GM10266 (cell line): ENCODE measurements at regions not wholly inside any gene's neighbourhood (a gene's known extent, or its start where the extent isn't known, plus 50 kb on each side); places are given as distances from the start of the nearest gene placed in this dataset.

Source experiments
- DNase-seq: peaks from one replicate; pipeline ENCODE4 v3.0.0; 2012; ENCODE audit errors: extremely low spot score
- TF ChIP-seq, protein P1 (sequence below): IDR thresholded peaks from 2 replicates; pipeline ENCODE4 v1.5.1; 2012; ENCODE audit warnings: mild to moderate bottlenecking, low read depth; ENCODE audit not compliant: control insufficient read depth, insufficient read depth; ENCODE audit errors: missing control alignments

- no peak for DNase-seq
- TF ChIP-seq, protein P1, sequence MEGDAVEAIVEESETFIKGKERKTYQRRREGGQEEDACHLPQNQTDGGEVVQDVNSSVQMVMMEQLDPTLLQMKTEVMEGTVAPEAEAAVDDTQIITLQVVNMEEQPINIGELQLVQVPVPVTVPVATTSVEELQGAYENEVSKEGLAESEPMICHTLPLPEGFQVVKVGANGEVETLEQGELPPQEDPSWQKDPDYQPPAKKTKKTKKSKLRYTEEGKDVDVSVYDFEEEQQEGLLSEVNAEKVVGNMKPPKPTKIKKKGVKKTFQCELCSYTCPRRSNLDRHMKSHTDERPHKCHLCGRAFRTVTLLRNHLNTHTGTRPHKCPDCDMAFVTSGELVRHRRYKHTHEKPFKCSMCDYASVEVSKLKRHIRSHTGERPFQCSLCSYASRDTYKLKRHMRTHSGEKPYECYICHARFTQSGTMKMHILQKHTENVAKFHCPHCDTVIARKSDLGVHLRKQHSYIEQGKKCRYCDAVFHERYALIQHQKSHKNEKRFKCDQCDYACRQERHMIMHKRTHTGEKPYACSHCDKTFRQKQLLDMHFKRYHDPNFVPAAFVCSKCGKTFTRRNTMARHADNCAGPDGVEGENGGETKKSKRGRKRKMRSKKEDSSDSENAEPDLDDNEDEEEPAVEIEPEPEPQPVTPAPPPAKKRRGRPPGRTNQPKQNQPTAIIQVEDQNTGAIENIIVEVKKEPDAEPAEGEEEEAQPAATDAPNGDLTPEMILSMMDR: no peak
These were observed 393.1 kb downstream of the RRAGC start for GRCh38 chr1:38466487-38466886.

GRCh38 chr1:38465460-38465859 is 394.1 kb downstream of the RRAGC start:
- TF ChIP-seq, protein P1: no peak
- DNase-seq: no peak

DNA sequence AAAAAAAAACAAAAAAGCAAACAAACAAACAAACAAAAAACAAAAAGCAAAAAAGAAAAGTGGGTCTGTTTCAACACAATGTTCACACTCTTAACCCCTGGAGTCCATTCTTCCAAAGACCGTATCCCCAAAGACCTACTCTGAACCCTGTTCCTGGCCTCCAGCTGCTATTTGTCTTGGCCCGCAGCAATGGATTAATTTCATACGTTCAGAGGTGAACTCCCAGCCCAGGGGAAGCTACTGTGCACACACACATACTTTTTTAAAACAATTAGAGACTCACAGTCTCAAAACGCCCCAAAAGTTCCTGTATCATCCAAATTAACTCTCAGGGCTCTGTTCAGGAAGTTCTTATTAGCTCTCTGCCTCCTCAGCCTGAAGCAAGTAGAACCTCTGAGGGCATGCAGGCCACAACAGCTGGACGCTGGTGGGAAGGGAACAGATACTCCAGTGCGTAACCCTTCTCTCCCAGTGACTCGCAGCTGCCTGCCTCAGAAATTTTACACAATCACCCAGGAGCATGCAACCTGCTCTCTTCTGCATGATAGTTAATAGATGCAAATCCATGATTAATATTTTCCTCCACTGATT is 395.4 kb downstream of the RRAGC start:
- DNase-seq: no peak
- TF ChIP-seq, protein P1: no peak

GRCh38 chr1:38463074-38463473 is 396.5 kb downstream of the RRAGC start:
- DNase-seq: no peak
- TF ChIP-seq, protein P1: no peak

- DNase-seq: no peak
- TF ChIP-seq, protein P1: no peak
These were observed 403.1 kb downstream of the RRAGC start for GRCh38 chr1:38456531-38456876.

DNA sequence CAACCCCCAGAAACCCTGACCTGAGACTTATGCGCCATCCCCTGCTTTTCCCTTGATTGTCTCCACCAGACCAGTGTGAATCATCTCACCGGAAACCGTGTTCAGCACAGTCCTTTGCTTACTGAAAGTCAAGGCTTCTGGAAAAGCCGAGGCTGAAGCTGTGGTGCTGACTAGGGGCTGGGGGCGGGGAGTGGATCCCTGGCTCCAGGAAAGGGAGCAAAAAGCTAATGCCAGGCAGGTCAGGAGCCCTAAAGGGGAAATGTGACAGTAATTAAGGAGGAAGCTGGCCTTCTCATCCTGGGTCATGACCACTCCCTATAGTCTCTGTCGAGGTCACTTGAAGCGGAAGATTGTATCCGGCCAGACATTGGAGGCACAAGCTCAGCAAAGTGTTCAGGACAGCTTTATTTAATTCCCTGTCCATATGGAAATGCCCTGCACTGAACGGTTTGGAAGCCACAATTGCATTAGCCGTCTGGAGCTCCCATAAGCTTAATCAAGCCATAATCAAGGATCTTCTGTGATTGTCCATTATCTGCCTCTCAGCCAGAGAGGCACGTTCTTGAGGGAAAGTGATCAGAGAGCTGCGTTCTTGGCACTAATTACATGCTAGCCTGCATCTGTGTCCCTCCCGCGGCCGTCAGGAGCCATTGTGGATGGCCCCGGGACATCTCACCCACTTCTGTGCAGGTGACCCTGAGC is 403.6 kb downstream of the RRAGC start:
- TF ChIP-seq, protein P1: no peak
- no peak for DNase-seq

DNA sequence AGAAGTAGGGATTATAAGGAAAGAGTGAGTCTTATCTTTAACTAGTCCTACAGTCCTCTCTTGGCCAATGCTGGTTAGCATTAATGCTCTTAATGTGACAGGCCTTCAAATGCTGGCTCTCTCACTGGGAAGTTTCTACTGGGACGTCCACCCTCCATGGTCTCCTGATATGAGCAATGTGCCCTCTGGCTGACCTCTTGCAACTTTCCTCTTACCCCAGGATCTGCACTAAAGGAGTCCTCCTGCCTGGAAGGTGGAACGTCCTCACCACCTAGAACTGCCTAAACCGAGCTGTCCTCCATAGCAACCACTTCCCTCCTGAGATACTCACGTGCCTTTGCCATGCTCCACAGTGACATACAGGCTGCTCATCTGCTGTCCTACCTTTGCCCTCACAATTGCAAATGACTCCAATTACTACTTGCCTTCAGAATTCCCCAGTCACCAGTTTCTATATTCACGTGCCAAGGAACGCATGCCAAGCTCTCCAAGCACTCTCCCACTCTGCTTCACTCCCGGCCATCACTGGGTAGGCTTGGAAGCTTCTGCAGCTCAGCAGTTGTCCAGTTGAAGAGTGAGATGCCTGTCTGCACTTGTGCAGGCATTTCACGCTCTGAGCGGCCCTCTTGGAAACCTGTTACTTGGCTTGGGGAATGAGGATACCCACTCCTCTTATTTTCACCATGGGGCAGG is 404.7 kb downstream of the RRAGC start:
- DNase-seq: no peak
- TF ChIP-seq, protein P1: no peak
